ENCODE measurements at regions not wholly inside any gene's neighbourhood (a gene's known extent, or its start where the extent isn't known, plus 50 kb on each side); places are given as distances from the start of the nearest gene placed in this dataset.

DNA sequence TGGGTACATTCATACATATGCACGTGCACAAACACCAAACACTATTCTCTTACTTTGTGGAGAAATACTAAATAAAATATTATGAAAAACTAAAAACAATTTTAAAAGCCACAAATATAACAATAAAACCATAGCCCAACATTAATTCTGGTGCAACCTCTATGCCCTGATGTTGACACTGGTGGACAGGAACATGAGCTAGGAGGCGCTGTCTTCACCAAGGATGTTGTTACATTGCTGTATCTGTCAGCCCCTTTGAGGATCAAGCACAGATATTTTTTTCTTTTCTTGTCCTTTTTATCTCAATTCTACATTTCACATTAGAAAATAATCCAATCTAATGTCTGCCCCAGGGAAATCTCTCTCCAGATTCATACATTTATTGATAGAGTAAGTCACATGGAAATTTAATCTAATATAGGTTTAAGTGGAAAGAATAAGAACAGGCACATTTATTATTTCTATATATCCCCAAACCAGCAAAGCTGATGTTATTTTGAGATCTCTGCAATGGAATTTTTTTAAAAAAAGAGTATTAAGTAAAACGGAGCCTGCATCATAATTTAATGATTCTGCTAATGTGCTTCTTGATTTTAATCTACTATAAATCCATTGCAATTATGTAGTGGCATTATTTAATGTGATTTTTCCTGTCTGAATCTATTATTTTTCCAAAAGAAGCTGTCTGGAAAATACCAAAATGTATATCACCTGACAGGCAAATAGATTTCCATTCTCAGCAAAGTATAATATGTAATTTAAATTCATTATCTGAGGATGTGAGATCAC, 716.5 kb downstream of the MTRR start:
- DNase-seq, result no peak
- TF ChIP-seq, protein P1, sequence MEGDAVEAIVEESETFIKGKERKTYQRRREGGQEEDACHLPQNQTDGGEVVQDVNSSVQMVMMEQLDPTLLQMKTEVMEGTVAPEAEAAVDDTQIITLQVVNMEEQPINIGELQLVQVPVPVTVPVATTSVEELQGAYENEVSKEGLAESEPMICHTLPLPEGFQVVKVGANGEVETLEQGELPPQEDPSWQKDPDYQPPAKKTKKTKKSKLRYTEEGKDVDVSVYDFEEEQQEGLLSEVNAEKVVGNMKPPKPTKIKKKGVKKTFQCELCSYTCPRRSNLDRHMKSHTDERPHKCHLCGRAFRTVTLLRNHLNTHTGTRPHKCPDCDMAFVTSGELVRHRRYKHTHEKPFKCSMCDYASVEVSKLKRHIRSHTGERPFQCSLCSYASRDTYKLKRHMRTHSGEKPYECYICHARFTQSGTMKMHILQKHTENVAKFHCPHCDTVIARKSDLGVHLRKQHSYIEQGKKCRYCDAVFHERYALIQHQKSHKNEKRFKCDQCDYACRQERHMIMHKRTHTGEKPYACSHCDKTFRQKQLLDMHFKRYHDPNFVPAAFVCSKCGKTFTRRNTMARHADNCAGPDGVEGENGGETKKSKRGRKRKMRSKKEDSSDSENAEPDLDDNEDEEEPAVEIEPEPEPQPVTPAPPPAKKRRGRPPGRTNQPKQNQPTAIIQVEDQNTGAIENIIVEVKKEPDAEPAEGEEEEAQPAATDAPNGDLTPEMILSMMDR (IDR thresholded peaks at IDR 0.05; ENCODE audit: low read depth, low read length), result 0 out of 2 replicates have a peak, but pooled peaks have one; percentile 13
- Histone ChIP-seq H3K4me3 (ENCODE audit: low read depth, low read length) (no peak overlapping the region), H3K27me3 (no peaks in the 10 kb centered on the region), H3K36me3 (no peaks in the 10 kb centered on the region), H3K9me3 (no peaks in the 10 kb centered on the region), H3K4me1 (no peaks in the 10 kb centered on the region)

DNA sequence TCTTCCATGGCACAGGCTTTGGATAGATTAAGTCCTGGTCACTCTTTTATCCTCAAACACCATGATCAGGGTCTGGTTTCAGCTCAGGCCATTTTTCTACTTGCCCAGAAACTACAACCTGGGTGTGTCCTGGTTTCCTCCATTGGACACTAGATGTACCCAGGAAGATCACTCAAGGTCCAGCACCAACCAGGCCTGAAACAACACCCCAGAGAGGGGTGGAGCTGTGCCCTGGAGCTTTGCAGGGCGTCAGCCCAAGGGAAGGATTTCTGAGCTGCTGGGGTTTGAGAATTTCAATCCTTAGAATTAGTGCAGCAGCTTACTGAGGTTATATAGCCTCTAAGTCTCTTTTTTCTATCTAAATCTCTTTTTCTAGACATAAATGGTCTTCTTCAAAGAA, 722.0 kb downstream of the MTRR start:
- Histone ChIP-seq H3K4me1 (no peaks in the 10 kb centered on the region), H3K36me3 (no peaks in the 10 kb centered on the region), H3K4me3 (ENCODE audit: low read depth, low read length) (no peak overlapping the region), H3K9me3 (no peaks in the 10 kb centered on the region), H3K27me3 (no peaks in the 10 kb centered on the region)
- TF ChIP-seq, protein P1 (IDR thresholded peaks at IDR 0.05; ENCODE audit: low read depth, low read length), result no peak
- no peak for DNase-seq

DNA sequence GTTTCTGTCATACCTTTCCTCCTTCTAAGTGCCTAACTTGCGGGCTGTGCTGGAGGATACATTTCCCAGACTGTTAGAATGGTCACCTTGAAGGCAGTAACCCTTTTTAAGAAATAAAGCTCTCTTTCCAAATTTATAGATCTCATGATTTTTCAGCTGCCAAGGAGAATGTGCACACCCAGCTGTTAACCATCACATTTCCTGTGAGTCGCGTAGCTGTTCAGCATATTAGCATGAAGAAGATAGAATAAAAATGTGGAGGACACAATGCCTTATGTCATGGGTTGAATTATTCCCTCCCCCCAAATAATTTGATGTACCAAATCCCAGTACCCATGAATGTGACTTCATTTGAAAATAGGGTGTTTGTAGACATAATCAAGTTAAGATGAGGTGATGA, 729.4 kb downstream of the MTRR start:
- H3K36me3 ChIP-seq, result no peaks in the 10 kb centered on the region
- TF ChIP-seq, protein P1 (IDR thresholded peaks at IDR 0.05; ENCODE audit: low read depth, low read length), result no peak
- DNase-seq, result no peak

DNA sequence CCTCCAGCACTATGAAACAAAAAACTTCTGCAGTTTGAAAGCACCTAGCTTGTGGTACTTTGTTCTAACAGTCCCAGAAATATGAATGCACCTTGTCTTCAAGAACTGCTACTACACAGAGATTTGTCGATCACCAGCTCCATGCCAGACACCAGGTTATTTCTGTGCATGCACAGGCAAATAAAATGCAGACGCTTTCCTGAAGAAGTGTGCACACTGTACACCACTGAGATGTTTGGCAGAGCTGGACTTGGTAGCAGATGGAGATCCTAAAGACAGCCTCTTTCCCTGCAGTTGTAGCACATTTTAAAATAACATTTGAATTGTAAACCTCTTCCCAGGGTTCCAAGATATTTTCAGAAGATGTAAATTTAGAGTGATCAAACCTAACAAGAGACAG, 730.0 kb downstream of the MTRR start:
- no peaks in the 10 kb centered on the region for H3K36me3 ChIP-seq
- no peaks in the 10 kb centered on the region for H3K4me1 ChIP-seq
- H3K9me3 ChIP-seq, result no peaks in the 10 kb centered on the region
- TF ChIP-seq, protein P1 (IDR thresholded peaks at IDR 0.05; ENCODE audit: low read depth, low read length), result no peak
- no peak overlapping the region for H3K4me3 ChIP-seq (ENCODE audit: low read depth, low read length)
- H3K27me3 ChIP-seq, result no peaks in the 10 kb centered on the region
- no peak for DNase-seq

More for the DNA sequence above, 729.4 kb downstream of the MTRR start:
- Histone ChIP-seq H3K4me3 (ENCODE audit: low read depth, low read length) (no peak overlapping the region), H3K27me3 (no peaks in the 10 kb centered on the region), H3K4me1 (no peaks in the 10 kb centered on the region), H3K9me3 (no peaks in the 10 kb centered on the region)

DNA sequence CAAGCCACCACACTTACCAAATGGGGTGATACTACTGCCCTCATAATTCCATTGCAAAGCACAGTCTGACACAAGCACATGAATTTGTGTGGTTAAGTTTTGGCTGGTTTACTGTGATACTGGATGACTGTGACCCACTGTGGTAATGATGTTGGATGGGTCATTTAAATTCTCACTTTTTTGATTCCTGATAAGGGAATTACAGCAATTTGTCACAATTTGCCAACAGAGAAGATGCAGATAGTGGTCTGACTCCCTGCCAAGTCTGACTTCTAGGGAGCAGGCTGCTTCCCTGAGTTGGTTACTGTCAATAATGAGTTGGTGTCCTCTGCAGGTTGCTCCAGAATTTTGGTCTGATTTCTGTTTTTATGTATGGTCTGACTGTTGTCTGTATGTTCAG, 731.9 kb downstream of the MTRR start:
- Histone ChIP-seq H3K36me3 (no peaks in the 10 kb centered on the region), H3K4me3 (ENCODE audit: low read depth, low read length) (no peak overlapping the region), H3K27me3 (no peaks in the 10 kb centered on the region), H3K4me1 (no peaks in the 10 kb centered on the region), H3K9me3 (no peaks in the 10 kb centered on the region)
- TF ChIP-seq, protein P1 (IDR thresholded peaks at IDR 0.05; ENCODE audit: low read depth, low read length), result no peak
- DNase-seq, result no peak

DNA sequence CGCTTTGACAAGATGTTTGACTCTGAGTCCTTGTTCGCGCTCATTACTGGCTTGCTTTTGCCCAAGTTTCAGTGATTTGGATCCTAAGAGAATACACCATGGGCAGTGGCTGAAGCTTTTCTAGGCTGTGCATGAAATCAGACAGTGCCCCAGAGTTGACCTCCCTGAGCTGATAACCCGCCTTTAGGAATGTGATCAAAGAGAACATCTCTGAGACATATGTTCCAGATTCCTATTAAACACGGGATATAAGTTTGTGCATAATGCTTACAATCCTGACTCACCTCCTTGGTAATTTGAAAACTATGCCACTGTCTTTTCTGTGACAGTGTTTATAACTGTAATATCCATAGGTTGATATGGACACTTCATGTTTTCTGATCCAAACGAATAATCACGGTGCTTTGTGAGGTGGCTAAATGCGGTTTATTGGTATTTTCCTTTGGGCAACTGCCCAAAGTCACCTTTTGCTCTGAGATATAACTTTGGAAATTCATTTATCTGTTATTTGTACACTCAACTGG, 732.9 kb downstream of the MTRR start:
- H3K4me1 ChIP-seq, result no peaks in the 10 kb centered on the region
- H3K36me3 ChIP-seq, result no peaks in the 10 kb centered on the region
- TF ChIP-seq, protein P1 (IDR thresholded peaks at IDR 0.05; ENCODE audit: low read depth, low read length), result no peak
- no peak for DNase-seq
- H3K4me3 ChIP-seq (ENCODE audit: low read depth, low read length), result no peak overlapping the region
- no peaks in the 10 kb centered on the region for H3K9me3 ChIP-seq
- H3K27me3 ChIP-seq, result no peaks in the 10 kb centered on the region
